ENCODE measurements at regions not wholly inside any gene's neighbourhood (a gene's known extent, or its start where the extent isn't known, plus 50 kb on each side); places are given as distances from the start of the nearest gene placed in this dataset.

DNA sequence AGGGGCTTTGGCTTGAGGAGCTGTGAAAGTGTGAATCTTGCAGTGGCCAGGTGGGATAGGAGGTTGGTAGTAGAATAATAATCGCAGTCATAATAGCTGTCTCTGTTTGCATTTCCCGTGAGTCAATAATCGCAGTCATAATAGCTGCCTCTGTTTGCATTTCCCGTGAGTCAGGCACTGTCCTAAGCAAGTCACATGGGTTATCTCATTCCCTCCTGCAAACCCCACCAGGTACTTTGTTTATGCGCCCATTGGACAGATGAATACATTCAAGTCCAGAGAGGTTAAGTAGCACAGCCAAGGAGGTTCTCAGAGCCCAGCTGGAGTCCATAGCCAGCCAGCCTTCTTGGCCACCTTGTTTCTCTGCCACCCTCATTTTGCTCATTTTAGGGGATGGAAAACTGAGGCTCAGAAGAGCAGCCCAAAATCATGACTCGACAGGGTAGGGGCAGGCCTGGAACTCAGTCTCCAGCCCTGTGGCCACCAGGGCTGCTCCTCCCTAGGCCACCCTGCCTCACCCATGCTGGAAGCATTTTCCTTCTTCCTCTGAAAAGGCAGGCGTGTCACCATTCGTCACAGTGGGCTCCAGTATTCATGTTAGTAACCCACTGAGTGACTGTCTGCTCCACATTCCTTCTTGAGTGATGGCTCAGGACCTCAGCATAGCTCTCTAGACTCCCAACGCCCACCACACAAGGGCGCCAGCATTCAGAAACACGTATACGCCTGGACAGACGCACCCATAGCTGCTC lies 206.2 kb downstream of the URI1 start:
- TF ChIP-seq, protein P1, sequence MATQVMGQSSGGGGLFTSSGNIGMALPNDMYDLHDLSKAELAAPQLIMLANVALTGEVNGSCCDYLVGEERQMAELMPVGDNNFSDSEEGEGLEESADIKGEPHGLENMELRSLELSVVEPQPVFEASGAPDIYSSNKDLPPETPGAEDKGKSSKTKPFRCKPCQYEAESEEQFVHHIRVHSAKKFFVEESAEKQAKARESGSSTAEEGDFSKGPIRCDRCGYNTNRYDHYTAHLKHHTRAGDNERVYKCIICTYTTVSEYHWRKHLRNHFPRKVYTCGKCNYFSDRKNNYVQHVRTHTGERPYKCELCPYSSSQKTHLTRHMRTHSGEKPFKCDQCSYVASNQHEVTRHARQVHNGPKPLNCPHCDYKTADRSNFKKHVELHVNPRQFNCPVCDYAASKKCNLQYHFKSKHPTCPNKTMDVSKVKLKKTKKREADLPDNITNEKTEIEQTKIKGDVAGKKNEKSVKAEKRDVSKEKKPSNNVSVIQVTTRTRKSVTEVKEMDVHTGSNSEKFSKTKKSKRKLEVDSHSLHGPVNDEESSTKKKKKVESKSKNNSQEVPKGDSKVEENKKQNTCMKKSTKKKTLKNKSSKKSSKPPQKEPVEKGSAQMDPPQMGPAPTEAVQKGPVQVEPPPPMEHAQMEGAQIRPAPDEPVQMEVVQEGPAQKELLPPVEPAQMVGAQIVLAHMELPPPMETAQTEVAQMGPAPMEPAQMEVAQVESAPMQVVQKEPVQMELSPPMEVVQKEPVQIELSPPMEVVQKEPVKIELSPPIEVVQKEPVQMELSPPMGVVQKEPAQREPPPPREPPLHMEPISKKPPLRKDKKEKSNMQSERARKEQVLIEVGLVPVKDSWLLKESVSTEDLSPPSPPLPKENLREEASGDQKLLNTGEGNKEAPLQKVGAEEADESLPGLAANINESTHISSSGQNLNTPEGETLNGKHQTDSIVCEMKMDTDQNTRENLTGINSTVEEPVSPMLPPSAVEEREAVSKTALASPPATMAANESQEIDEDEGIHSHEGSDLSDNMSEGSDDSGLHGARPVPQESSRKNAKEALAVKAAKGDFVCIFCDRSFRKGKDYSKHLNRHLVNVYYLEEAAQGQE (IDR thresholded peaks at IDR 0.05; ENCODE audit: low read depth), result no peak
- TF ChIP-seq FOSL1 (IDR thresholded peaks at IDR 0.05; ENCODE audit: low read depth) (no peak), RAD21 (IDR thresholded peaks at IDR 0.05; ENCODE audit: low read depth) (no peak), SP1 (IDR thresholded peaks at IDR 0.05; ENCODE audit: low read depth) (no peak), POLR2AphosphoS5 (IDR thresholded peaks at IDR 0.05; ENCODE audit: low read depth, low read length) (no peak), EZH2phosphoT487 (IDR thresholded peaks at IDR 0.05; ENCODE audit: borderline replicate concordance) (no peak), ZNF274 (IDR thresholded peaks at IDR 0.05; ENCODE audit: low read depth, low read length) (no peak)
- TF ChIP-seq, protein P2, sequence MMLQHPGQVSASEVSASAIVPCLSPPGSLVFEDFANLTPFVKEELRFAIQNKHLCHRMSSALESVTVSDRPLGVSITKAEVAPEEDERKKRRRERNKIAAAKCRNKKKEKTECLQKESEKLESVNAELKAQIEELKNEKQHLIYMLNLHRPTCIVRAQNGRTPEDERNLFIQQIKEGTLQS (IDR thresholded peaks at IDR 0.05), result no peak
- Histone ChIP-seq H3K27me3 (ENCODE audit: insufficient read depth, low read length) (peaks cover 7% of the 10 kb centered on the region; the same call in 1 of the 2 replicates), H3K4me2 (ENCODE audit: low read length) (no peak overlapping the region), H3K9me3 (ENCODE audit: control insufficient read depth in 1 of 2, insufficient read depth in 1 of 2, low read depth in 1 of 2, low read length in 2 of 2) (no peaks in the 10 kb centered on the region), H3K9me2 (ENCODE audit: insufficient read depth) (no peaks in the 10 kb centered on the region), H2AFZ (ENCODE audit: low read depth, low read length, poor library complexity, severe bottlenecking) (no peak overlapping the region), H3K36me3 (ENCODE audit: control insufficient read depth in 1 of 2, insufficient read depth in 2 of 2, low read length in 2 of 2) (no peaks in the 10 kb centered on the region), H3K9ac (ENCODE audit: low read length) (no peak overlapping the region), H3K79me2 (ENCODE audit: insufficient read depth, low read length) (no peaks in the 10 kb centered on the region), H3K27ac (ENCODE audit: low read depth, low read length) (no peak overlapping the region), H3K4me1 (ENCODE audit: control insufficient read depth in 1 of 2, insufficient read depth in 2 of 2, low read length in 2 of 2) (no peaks in the 10 kb centered on the region), H4K20me1 (ENCODE audit: insufficient read depth) (no peaks in the 10 kb centered on the region), H3K4me3 (replicated peaks in 1 of 2; ENCODE audit: low read depth in 1 of 2, low read length in 2 of 2) (no peak overlapping the region)
- BruUV-seq (replicated peaks), result no TSS peak
- intact Hi-C loops (cut with micrococcal nuclease), result no loop called here
- ChIA-PET CTCF (no interaction called here), RAD21 (ENCODE audit: low non-redundant PET in 1 of 2, low total read pairs in 2 of 2, uncharacterized antibody in 2 of 2, unreplicated experiment in 2 of 2) (no interaction called here), POLR2A (interaction anchor here (0.5 kb wide), 1 partner anchor 43 kb away, joined by 4 read pairs; no protein-coding TSS in a partner anchor)
- no peak for DNase-seq (ENCODE audit: low read depth, low spot score)
- ATAC-seq, result no peak
